ENCODE measurements at regions not wholly inside any gene's neighbourhood (a gene's known extent, or its start where the extent isn't known, plus 50 kb on each side); places are given as distances from the start of the nearest gene placed in this dataset.

DNA sequence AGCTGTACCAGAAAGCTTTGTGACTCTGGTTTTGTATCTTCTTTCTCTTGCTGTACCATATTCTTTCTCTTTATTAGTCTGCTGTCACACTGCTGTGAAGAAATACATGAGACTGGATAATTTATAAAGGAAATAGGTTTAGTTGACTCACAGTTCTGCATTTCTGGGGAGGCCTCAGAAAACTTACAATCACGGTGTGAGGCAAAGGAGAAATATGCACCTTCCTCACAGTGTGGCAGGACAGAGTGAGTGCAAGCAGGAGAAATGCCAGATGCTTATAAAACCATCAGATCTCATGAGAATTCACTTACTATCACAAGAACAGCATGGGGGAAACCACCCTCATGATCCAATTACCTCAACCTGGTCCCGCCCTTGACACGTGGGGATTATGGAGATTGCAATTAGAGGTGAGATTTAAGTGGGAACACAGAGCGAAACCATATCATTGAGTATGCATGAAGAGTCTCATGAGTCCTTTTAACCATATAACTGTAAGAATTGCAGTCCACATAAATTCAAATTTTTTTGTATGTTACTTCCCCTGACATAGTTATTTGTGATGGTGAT, 67.4 kb upstream of the INPP4B start:
- no peak for ATAC-seq
- TF ChIP-seq ZNF565 (CRISPR knock-in tag; conservative IDR thresholded peaks at IDR 0.05; ENCODE audit: low read depth) (no peak), ZFP30 (CRISPR knock-in tag; IDR thresholded peaks at IDR 0.05) (no peak), ISL1 (CRISPR knock-in tag; IDR thresholded peaks at IDR 0.05) (no peak), TSHZ2 (CRISPR knock-in tag; IDR thresholded peaks at IDR 0.05) (no peak)

GRCh38 chr4:142917678-142918077, 71.6 kb upstream of the INPP4B start:
- ATAC-seq = no peak
- no peak for TF ChIP-seq ZC3H10 (CRISPR knock-in tag; IDR thresholded peaks at IDR 0.05)
- no peak for TF ChIP-seq RARB (CRISPR knock-in tag; IDR thresholded peaks at IDR 0.05)
- TF ChIP-seq SNAI2 (CRISPR knock-in tag; IDR thresholded peaks at IDR 0.05) = no peak
- TF ChIP-seq ZFP30 (CRISPR knock-in tag; IDR thresholded peaks at IDR 0.05) = no peak
- no peak for TF ChIP-seq TSHZ2 (CRISPR knock-in tag; IDR thresholded peaks at IDR 0.05)
- no peak for TF ChIP-seq ISL1 (CRISPR knock-in tag; IDR thresholded peaks at IDR 0.05)
- no peak for TF ChIP-seq TCF4 (CRISPR knock-in tag; IDR thresholded peaks at IDR 0.05; ENCODE audit: borderline replicate concordance)
- no peak for TF ChIP-seq TOX (CRISPR knock-in tag; IDR thresholded peaks at IDR 0.05; ENCODE audit: borderline replicate concordance)

- TF ChIP-seq OSR1 (CRISPR knock-in tag; IDR thresholded peaks at IDR 0.05) (no peak), ZNF565 (CRISPR knock-in tag; conservative IDR thresholded peaks at IDR 0.05; ENCODE audit: low read depth) (no peak), ZC3H10 (CRISPR knock-in tag; IDR thresholded peaks at IDR 0.05) (no peak)
- no peak for ATAC-seq
Measured at GRCh38 chr4:142922720-142923119, 76.6 kb upstream of the INPP4B start.

- ATAC-seq = no peak
- TF ChIP-seq TSHZ2 (CRISPR knock-in tag; IDR thresholded peaks at IDR 0.05) (no peak), ZNF565 (CRISPR knock-in tag; conservative IDR thresholded peaks at IDR 0.05; ENCODE audit: low read depth) (no peak), TCF4 (CRISPR knock-in tag; IDR thresholded peaks at IDR 0.05; ENCODE audit: borderline replicate concordance) (no peak), ARNTL (CRISPR knock-in tag; IDR thresholded peaks at IDR 0.05; ENCODE audit: borderline replicate concordance, low read depth) (no peak), ISL1 (CRISPR knock-in tag; IDR thresholded peaks at IDR 0.05) (no peak), POU6F1 (CRISPR knock-in tag; IDR thresholded peaks at IDR 0.05; ENCODE audit: borderline replicate concordance, low read depth) (no peak), ZC3H10 (CRISPR knock-in tag; IDR thresholded peaks at IDR 0.05) (no peak), RARB (CRISPR knock-in tag; IDR thresholded peaks at IDR 0.05) (no peak), PATZ1 (CRISPR knock-in tag; IDR thresholded peaks at IDR 0.05; ENCODE audit: borderline replicate concordance) (no peak), PPARA (CRISPR knock-in tag; IDR thresholded peaks at IDR 0.05; ENCODE audit: borderline replicate concordance) (no peak), CSRNP3 (CRISPR knock-in tag; IDR thresholded peaks at IDR 0.05) (no peak), GLIS3 (CRISPR knock-in tag; IDR thresholded peaks at IDR 0.05) (no peak), CSDC2 (CRISPR knock-in tag; IDR thresholded peaks at IDR 0.05) (no peak), ZNF8 (CRISPR knock-in tag; IDR thresholded peaks at IDR 0.05) (no peak), ZFP30 (CRISPR knock-in tag; IDR thresholded peaks at IDR 0.05) (no peak), ESRRG (CRISPR knock-in tag; IDR thresholded peaks at IDR 0.05) (no peak)
- TF ChIP-seq, protein P1, sequence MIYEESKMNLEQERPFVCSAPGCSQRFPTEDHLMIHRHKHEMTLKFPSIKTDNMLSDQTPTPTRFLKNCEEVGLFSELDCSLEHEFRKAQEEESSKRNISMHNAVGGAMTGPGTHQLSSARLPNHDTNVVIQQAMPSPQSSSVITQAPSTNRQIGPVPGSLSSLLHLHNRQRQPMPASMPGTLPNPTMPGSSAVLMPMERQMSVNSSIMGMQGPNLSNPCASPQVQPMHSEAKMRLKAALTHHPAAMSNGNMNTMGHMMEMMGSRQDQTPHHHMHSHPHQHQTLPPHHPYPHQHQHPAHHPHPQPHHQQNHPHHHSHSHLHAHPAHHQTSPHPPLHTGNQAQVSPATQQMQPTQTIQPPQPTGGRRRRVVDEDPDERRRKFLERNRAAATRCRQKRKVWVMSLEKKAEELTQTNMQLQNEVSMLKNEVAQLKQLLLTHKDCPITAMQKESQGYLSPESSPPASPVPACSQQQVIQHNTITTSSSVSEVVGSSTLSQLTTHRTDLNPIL (CRISPR knock-in tag; IDR thresholded peaks at IDR 0.05; ENCODE audit: low read depth) = no peak
Measured at GRCh38 chr4:142923619-142924018, 77.5 kb upstream of the INPP4B start.

All from SK-N-SH treated with all-trans-retinoic acid at 6 μM for 48 hours (cell line).